Neural cell (in vitro differentiated cells): ENCODE measurements at regions not wholly inside any gene's neighbourhood (a gene's known extent, or its start where the extent isn't known, plus 50 kb on each side); places are given as distances from the start of the nearest gene placed in this dataset.

Experiments
- H2AFZ ChIP-seq: fragments of 200-600, 300-800 bp; sonication (generic), shearing (Covaris generic); 2 replicates; pipeline ENCODE4 v1.6.0; 2014; ENCODE audit warnings: low read depth, mild to moderate bottlenecking, antibody characterized with exemption, low read length, moderate library complexity
- H3F3A ChIP-seq: fragments of 200-600 bp; shearing (Covaris generic); 2 replicates; pipeline ENCODE4 v1.6.1; 2016; ENCODE audit warnings: mild to moderate bottlenecking, moderate library complexity, mixed read lengths, antibody characterized with exemption, low read length; ENCODE audit not compliant: insufficient read depth, poor library complexity, severe bottlenecking
- H3K27ac ChIP-seq: fragments of 200-600, 300-800 bp; sonication (generic), shearing (Covaris generic); 2 replicates; pipeline ENCODE4 v1.5.1; 2014; ENCODE audit warnings: mild to moderate bottlenecking, low read length, moderate library complexity
- H3K27me3 ChIP-seq: fragments of 300-800, 200-600 bp; sonication (generic), shearing (Covaris generic); 2 replicates; pipeline ENCODE4 v1.6.0; 2014; ENCODE audit warnings: mild to moderate bottlenecking, low read depth, low read length, moderate library complexity; ENCODE audit not compliant: insufficient read depth
- H3K36me3 ChIP-seq: fragments of 300-800, 200-600 bp; sonication (generic), shearing (Covaris generic); 2 replicates; pipeline ENCODE4 v1.5.1; 2014; ENCODE audit warnings: mild to moderate bottlenecking, antibody characterized with exemption, low read length, moderate library complexity; ENCODE audit not compliant: insufficient read depth
- H3K4me2 ChIP-seq: fragments of 300-800, 200-600 bp; sonication (generic), shearing (Covaris generic); 2 replicates; pipeline ENCODE4 v1.6.0; 2014; ENCODE audit warnings: mild to moderate bottlenecking, low read length
- H3K4me3 ChIP-seq: fragments of 300-800, 200-600 bp; sonication (generic), shearing (Covaris generic); 2 replicates; pipeline ENCODE4 v1.5.1; 2014; ENCODE audit warnings: mild to moderate bottlenecking, low read length, moderate library complexity
- H3K79me2 ChIP-seq: fragments of 200-600 bp; shearing (Covaris generic); replicated peaks from 2 replicates; pipeline ENCODE4 v1.6.0; 2014; ENCODE audit warnings: mild to moderate bottlenecking, low read length, moderate library complexity; ENCODE audit not compliant: insufficient read depth
- H3K9ac ChIP-seq: fragments of 300-800, 200-600 bp; sonication (generic), shearing (Covaris generic); 2 replicates; pipeline ENCODE4 v1.6.1; 2016; ENCODE audit warnings: mild to moderate bottlenecking, low read length, mixed read lengths
- H3K9me2 ChIP-seq: fragments of 200-600 bp; shearing (Covaris generic); 2 replicates; pipeline ENCODE4 v1.6.1; 2016; ENCODE audit warnings: mild to moderate bottlenecking, low read length, mixed read lengths; ENCODE audit not compliant: insufficient read depth
- H3K9me3 ChIP-seq: fragments of 200-600, 300-800 bp; sonication (generic), shearing (Covaris generic); 2 replicates; pipeline ENCODE4 v1.6.1; 2016; ENCODE audit warnings: mild to moderate bottlenecking, mixed run types, low read length, moderate library complexity, mixed read lengths
- H4K20me1 ChIP-seq: fragments of 200-600 bp; shearing (Covaris generic); 2 replicates; pipeline ENCODE4 v1.6.1; 2016; ENCODE audit warnings: mild to moderate bottlenecking, mixed run types; ENCODE audit not compliant: insufficient read depth
- EP300 ChIP-seq: fragments of 450-650 bp; conservative IDR thresholded peaks from 2 replicates; pipeline ENCODE4 v1.6.1; 2014; ENCODE audit warnings: antibody characterized with exemption, mild to moderate bottlenecking, moderate library complexity; ENCODE audit not compliant: poor library complexity, severe bottlenecking
- EZH2 ChIP-seq: fragments of 200-600, 300-800 bp; shearing (Covaris generic), sonication (generic); IDR thresholded peaks from 2 replicates; pipeline ENCODE4 v1.6.1; 2014; ENCODE audit warnings: antibody characterized with exemption, low read length, borderline replicate concordance, mild to moderate bottlenecking; ENCODE audit not compliant: insufficient read depth, poor library complexity, severe bottlenecking
- MXI1 ChIP-seq: fragments of 450-650 bp; conservative IDR thresholded peaks from 2 replicates; pipeline ENCODE4 v1.6.1; 2014; ENCODE audit warnings: antibody characterized with exemption, mild to moderate bottlenecking; ENCODE audit not compliant: poor library complexity, severe bottlenecking
- POLR2AphosphoS5 ChIP-seq: IDR thresholded peaks from 2 replicates; pipeline ENCODE4 v1.6.1; 2012
- RAD21 ChIP-seq: fragments of 450-650 bp; conservative IDR thresholded peaks from 2 replicates; pipeline ENCODE4 v1.6.1; 2014; ENCODE audit warnings: antibody characterized with exemption, mild to moderate bottlenecking, moderate library complexity
- SMC3 ChIP-seq: fragments of 450-650 bp; conservative IDR thresholded peaks from 2 replicates; pipeline ENCODE4 v1.6.1; 2014; ENCODE audit warnings: antibody characterized with exemption, mild to moderate bottlenecking, moderate library complexity; ENCODE audit not compliant: poor library complexity
- TAF1 ChIP-seq: IDR thresholded peaks from 2 replicates; pipeline ENCODE4 v1.6.1; 2012; ENCODE audit warnings: low read depth
- TF ChIP-seq, protein P1 (sequence below): IDR thresholded peaks from 2 replicates; pipeline ENCODE4 v1.6.1; 2012; ENCODE audit warnings: borderline replicate concordance
- TF ChIP-seq, protein P2 (sequence below): fragments of 450-650 bp; IDR thresholded peaks from 2 replicates; pipeline ENCODE4 v1.5.1; 2014; ENCODE audit warnings: antibody characterized with exemption, mild to moderate bottlenecking, moderate library complexity; ENCODE audit not compliant: poor library complexity, severe bottlenecking

DNA sequence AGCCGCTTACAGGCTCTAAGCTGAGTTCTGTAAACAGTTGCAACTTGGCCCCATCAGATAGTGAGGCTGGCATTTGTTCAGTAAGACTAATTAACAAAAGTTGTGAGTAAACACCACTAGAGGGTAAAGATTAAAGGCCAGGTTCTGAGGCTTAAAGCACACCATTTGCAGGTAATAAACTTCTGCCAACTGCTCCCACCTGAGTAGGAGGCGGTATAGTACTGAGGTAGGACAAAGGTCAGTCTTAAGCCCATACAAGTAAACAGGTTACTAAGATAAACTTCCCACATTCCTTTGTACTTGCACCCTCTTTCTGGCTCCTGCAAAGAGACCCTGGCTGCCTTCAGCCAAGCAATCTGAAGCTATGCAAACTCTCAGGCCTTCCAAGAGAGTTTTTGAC lies 419.6 kb downstream of the DNAH5 start:
- Histone ChIP-seq H3K9me2 (no peaks in the 10 kb centered on the region), H3F3A (no peaks in the 10 kb centered on the region), H3K4me3 (no peak overlapping the region), H2AFZ (no peak overlapping the region), H3K9me3 (no peaks in the 10 kb centered on the region), H3K36me3 (no peaks in the 10 kb centered on the region), H3K27me3 (no peaks in the 10 kb centered on the region), H3K27ac (no peak overlapping the region), H3K79me2 (no peaks in the 10 kb centered on the region), H3K9ac (no peak overlapping the region), H3K4me2 (no peak overlapping the region), H4K20me1 (no peaks in the 10 kb centered on the region)
- no peak for TF ChIP-seq EZH2
- TF ChIP-seq EP300: no peak
- TF ChIP-seq TAF1: no peak
- no peak for TF ChIP-seq SMC3
- no peak for TF ChIP-seq MXI1
- TF ChIP-seq, protein P1, sequence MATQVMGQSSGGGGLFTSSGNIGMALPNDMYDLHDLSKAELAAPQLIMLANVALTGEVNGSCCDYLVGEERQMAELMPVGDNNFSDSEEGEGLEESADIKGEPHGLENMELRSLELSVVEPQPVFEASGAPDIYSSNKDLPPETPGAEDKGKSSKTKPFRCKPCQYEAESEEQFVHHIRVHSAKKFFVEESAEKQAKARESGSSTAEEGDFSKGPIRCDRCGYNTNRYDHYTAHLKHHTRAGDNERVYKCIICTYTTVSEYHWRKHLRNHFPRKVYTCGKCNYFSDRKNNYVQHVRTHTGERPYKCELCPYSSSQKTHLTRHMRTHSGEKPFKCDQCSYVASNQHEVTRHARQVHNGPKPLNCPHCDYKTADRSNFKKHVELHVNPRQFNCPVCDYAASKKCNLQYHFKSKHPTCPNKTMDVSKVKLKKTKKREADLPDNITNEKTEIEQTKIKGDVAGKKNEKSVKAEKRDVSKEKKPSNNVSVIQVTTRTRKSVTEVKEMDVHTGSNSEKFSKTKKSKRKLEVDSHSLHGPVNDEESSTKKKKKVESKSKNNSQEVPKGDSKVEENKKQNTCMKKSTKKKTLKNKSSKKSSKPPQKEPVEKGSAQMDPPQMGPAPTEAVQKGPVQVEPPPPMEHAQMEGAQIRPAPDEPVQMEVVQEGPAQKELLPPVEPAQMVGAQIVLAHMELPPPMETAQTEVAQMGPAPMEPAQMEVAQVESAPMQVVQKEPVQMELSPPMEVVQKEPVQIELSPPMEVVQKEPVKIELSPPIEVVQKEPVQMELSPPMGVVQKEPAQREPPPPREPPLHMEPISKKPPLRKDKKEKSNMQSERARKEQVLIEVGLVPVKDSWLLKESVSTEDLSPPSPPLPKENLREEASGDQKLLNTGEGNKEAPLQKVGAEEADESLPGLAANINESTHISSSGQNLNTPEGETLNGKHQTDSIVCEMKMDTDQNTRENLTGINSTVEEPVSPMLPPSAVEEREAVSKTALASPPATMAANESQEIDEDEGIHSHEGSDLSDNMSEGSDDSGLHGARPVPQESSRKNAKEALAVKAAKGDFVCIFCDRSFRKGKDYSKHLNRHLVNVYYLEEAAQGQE: no peak
- no peak for TF ChIP-seq POLR2AphosphoS5
- TF ChIP-seq, protein P2, sequence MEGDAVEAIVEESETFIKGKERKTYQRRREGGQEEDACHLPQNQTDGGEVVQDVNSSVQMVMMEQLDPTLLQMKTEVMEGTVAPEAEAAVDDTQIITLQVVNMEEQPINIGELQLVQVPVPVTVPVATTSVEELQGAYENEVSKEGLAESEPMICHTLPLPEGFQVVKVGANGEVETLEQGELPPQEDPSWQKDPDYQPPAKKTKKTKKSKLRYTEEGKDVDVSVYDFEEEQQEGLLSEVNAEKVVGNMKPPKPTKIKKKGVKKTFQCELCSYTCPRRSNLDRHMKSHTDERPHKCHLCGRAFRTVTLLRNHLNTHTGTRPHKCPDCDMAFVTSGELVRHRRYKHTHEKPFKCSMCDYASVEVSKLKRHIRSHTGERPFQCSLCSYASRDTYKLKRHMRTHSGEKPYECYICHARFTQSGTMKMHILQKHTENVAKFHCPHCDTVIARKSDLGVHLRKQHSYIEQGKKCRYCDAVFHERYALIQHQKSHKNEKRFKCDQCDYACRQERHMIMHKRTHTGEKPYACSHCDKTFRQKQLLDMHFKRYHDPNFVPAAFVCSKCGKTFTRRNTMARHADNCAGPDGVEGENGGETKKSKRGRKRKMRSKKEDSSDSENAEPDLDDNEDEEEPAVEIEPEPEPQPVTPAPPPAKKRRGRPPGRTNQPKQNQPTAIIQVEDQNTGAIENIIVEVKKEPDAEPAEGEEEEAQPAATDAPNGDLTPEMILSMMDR: no peak
- no peak for TF ChIP-seq RAD21

DNA sequence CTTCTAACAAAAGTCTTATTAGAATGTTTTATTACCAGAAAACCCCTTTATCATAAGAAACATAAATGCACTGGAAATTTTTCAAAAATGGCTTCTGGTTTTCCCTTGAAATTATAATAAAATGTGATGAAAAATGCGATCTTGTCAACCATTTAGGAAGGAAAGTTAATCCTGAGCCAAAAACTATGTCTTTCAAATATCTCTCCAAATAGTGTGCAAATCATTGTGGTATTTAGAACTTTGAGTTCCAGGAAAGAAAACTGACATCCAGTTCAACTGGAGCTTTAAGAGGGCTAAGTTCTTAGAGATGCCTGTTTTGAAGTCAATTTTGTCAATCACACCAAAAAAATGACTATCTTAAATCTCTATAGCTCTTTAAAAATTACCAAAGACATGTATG lies 425.4 kb downstream of the DNAH5 start:
- Histone ChIP-seq H2AFZ (no peak overlapping the region), H3K9ac (no peak overlapping the region), H3K4me2 (no peak overlapping the region), H3K27ac (no peak overlapping the region), H4K20me1 (no peaks in the 10 kb centered on the region), H3K36me3 (no peaks in the 10 kb centered on the region), H3K9me2 (no peaks in the 10 kb centered on the region), H3K9me3 (no peaks in the 10 kb centered on the region), H3K79me2 (no peaks in the 10 kb centered on the region), H3F3A (no peaks in the 10 kb centered on the region), H3K27me3 (no peaks in the 10 kb centered on the region), H3K4me3 (no peak overlapping the region)
- no peak for TF ChIP-seq MXI1
- TF ChIP-seq EZH2: no peak
- TF ChIP-seq EP300: no peak
- no peak for TF ChIP-seq RAD21
- no peak for TF ChIP-seq POLR2AphosphoS5
- TF ChIP-seq, protein P1: no peak
- TF ChIP-seq, protein P2: no peak
- TF ChIP-seq SMC3: no peak
- no peak for TF ChIP-seq TAF1
